ENCODE measurements at regions not wholly inside any gene's neighbourhood (a gene's known extent, or its start where the extent isn't known, plus 50 kb on each side); places are given as distances from the start of the nearest gene placed in this dataset.

DNA sequence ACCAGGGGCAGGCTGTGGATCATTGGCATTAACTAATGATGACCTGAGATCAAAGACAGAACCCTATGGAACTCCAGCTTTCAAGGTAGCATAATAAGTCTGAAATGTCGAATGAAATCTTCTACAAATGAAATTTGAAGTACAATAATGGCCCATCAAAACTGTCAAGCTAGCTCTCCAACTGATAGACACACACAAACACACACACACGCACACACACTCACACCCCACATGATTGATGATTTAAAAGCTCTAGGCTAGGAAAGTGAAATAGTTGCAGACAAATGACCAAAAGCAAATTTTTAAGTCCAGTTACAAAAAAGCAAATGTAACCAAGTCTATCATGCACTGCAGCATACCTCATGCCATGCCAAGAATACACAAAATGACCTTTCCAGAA lies 655.7 kb downstream of the C4orf33 start:
- Histone ChIP-seq H3K4me1 (no peaks in the 10 kb centered on the region), H3K27me3 (no peaks in the 10 kb centered on the region), H3K4me3 (no peak overlapping the region), H3K36me3 (no peaks in the 10 kb centered on the region), H3K9me3 (no peaks in the 10 kb centered on the region), H3K27ac (no peak overlapping the region)
- intact Hi-C loops (cut with DNase I; ENCODE audit: low total_unique reads), result no loop called here
- TF ChIP-seq, protein P1, sequence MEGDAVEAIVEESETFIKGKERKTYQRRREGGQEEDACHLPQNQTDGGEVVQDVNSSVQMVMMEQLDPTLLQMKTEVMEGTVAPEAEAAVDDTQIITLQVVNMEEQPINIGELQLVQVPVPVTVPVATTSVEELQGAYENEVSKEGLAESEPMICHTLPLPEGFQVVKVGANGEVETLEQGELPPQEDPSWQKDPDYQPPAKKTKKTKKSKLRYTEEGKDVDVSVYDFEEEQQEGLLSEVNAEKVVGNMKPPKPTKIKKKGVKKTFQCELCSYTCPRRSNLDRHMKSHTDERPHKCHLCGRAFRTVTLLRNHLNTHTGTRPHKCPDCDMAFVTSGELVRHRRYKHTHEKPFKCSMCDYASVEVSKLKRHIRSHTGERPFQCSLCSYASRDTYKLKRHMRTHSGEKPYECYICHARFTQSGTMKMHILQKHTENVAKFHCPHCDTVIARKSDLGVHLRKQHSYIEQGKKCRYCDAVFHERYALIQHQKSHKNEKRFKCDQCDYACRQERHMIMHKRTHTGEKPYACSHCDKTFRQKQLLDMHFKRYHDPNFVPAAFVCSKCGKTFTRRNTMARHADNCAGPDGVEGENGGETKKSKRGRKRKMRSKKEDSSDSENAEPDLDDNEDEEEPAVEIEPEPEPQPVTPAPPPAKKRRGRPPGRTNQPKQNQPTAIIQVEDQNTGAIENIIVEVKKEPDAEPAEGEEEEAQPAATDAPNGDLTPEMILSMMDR (IDR thresholded peaks at IDR 0.05), result no peak
- TF ChIP-seq POLR2A (IDR thresholded peaks at IDR 0.05) (no peak), POLR2AphosphoS5 (IDR thresholded peaks at IDR 0.05) (no peak)
- no peak for DNase-seq (ENCODE audit: low spot score in 2 of 2)

DNA sequence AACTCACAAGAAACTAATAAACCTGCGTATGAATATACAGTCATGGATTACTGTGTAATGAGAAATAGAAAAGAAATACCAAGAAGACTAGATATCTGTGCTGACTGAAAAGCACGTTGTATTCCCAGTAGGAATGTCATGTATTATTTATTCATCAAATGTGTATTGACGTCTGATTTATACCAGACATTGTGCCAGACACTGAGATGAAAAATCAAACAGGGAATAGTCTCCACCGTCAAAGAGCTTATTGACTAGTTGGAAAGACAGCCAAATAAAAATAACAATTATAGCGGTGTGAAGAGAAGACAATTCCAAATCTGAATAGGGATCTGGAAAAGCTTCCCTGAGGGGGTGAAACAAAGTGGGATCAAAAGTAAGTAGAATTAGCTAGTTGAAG lies 687.6 kb downstream of the C4orf33 start:
- intact Hi-C loops (cut with DNase I; ENCODE audit: low total_unique reads), result no loop called here
- Histone ChIP-seq H3K4me3 (no peak overlapping the region), H3K4me1 (no peaks in the 10 kb centered on the region), H3K36me3 (no peaks in the 10 kb centered on the region), H3K9me3 (no peaks in the 10 kb centered on the region), H3K27ac (no peak overlapping the region), H3K27me3 (no peaks in the 10 kb centered on the region)
- DNase-seq (ENCODE audit: low spot score in 2 of 2), result no peak
- TF ChIP-seq, protein P1 (IDR thresholded peaks at IDR 0.05), result no peak
- TF ChIP-seq POLR2A (IDR thresholded peaks at IDR 0.05), result no peak
- TF ChIP-seq POLR2AphosphoS5 (IDR thresholded peaks at IDR 0.05), result no peak

DNA sequence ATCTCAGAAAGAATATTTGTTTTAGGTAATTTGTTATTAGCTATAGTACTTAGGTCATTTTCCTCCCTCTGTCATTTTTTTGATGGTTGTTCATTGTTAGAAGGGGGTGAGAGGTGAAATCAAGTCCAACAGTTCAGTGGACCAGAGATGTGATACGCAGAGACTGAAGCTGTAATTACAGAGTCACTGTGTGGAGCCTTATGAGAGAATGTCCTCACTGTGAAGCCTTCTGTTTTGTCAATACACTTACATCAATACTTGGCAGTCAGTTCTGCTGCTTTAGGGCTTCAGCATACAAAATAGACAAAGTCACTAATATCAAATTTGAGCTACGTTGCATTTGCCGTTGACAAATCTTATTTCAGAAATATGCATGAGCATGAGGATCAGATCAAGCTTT lies 692.5 kb downstream of the C4orf33 start:
- TF ChIP-seq POLR2AphosphoS5 (IDR thresholded peaks at IDR 0.05), result no peak
- no peak for TF ChIP-seq POLR2A (IDR thresholded peaks at IDR 0.05)
- intact Hi-C loops (cut with DNase I; ENCODE audit: low total_unique reads), result no loop called here
- no peaks in the 10 kb centered on the region for H3K27me3 ChIP-seq

DNA sequence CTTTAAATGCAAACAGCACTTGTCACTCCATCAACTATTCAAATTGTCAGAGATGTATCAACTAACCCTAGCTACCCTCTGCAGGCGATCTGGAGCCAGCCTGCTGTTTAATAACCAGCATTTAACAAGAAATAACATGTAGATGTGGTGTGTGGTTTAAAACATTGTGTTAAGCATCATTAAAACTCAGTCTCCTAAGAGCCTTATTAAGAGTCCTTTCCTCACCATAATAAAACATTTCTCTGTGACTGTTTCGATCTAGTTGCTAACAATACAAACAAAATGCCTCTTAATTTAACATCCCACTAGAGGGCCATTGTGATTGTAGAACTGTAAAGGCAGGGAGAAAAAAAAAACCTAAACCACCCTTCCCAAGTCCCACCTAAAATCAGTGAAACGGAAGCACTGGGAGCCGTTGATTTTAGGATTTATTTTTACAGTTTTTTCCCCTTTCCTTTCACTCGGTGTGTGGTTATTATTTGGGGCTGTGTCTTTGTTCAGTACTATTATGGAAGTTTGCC lies 708.6 kb downstream of the C4orf33 start:
- intact Hi-C loops (cut with DNase I; ENCODE audit: low total_unique reads), result no loop called here
- no peak overlapping the region for H3K27ac ChIP-seq
- TF ChIP-seq POLR2A (IDR thresholded peaks at IDR 0.05) (no peak), POLR2AphosphoS5 (IDR thresholded peaks at IDR 0.05) (no peak)
- TF ChIP-seq, protein P1 (IDR thresholded peaks at IDR 0.05), result no peak
- H3K9me3 ChIP-seq, result no peaks in the 10 kb centered on the region
- no peak for DNase-seq (ENCODE audit: low spot score in 2 of 2)
- no peak overlapping the region for H3K4me3 ChIP-seq
- H3K4me1 ChIP-seq, result no peaks in the 10 kb centered on the region
- no peaks in the 10 kb centered on the region for H3K36me3 ChIP-seq
- no peaks in the 10 kb centered on the region for H3K27me3 ChIP-seq

More for the DNA sequence above, 692.5 kb downstream of the C4orf33 start:
- H3K27ac ChIP-seq, result no peak overlapping the region
- peaks cover 0 to 5% of the 10 kb centered on the region in 2 donors for H3K9me3 ChIP-seq
- DNase-seq (ENCODE audit: low spot score in 2 of 2), result no peak
- H3K36me3 ChIP-seq, result no peaks in the 10 kb centered on the region
- no peaks in the 10 kb centered on the region for H3K4me1 ChIP-seq
- H3K4me3 ChIP-seq, result no peak overlapping the region

DNA sequence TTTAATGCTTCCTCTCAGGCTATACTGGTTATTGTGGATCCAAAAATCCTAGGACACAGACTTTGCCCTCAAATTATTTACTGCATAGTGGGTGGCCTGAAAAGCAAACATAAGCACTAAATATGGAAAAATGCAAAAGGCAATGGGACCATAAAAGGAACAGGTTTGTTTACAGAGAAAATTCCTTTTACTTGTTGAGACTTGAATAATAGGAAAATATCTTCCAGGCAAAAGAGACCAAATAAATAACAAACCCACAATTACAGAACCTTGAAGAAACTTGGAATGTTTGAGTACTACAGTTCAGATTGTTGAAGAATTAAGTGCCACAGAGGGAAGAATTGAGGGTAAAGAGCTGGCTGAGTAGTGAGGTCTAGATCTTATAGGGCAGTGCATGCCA lies 711.0 kb downstream of the C4orf33 start:
- H3K4me3 ChIP-seq, result no peak overlapping the region
- DNase-seq (ENCODE audit: low spot score in 2 of 2), result no peak
- H3K36me3 ChIP-seq, result no peaks in the 10 kb centered on the region
- no peaks in the 10 kb centered on the region for H3K9me3 ChIP-seq
- no peak overlapping the region for H3K27ac ChIP-seq
- TF ChIP-seq POLR2A (IDR thresholded peaks at IDR 0.05) (no peak), POLR2AphosphoS5 (IDR thresholded peaks at IDR 0.05) (no peak)
- TF ChIP-seq, protein P1 (IDR thresholded peaks at IDR 0.05), result no peak
- H3K4me1 ChIP-seq, result no peaks in the 10 kb centered on the region
- intact Hi-C loops (cut with DNase I; ENCODE audit: low total_unique reads), result no loop called here
- H3K27me3 ChIP-seq, result no peaks in the 10 kb centered on the region

DNA sequence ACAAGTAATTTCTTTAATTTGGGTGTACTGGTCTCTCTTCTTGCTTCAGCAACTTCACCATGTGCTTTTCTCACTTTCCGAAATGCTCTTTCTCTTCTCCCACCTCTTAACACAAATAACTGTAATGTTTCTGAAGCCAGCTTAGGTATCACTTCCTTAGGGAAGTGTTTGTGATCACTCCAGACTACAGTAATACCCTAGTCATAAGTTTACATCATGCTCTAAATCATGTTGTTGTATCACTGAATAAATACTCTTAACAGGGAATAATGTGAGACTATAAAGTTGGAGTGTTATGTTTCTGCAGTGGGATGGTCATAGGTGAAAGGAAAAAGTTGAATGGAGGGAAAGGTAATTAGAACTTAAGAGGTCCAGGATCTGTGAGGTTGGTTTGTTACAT lies 712.3 kb downstream of the C4orf33 start:
- Histone ChIP-seq H3K27me3 (no peaks in the 10 kb centered on the region), H3K9me3 (no peaks in the 10 kb centered on the region), H3K27ac (no peak overlapping the region), H3K36me3 (no peaks in the 10 kb centered on the region), H3K4me1 (no peaks in the 10 kb centered on the region), H3K4me3 (no peak overlapping the region)
- DNase-seq (ENCODE audit: low spot score in 2 of 2), result no peak
- intact Hi-C loops (cut with DNase I; ENCODE audit: low total_unique reads), result no loop called here
- no peak for TF ChIP-seq POLR2AphosphoS5 (IDR thresholded peaks at IDR 0.05)
- TF ChIP-seq, protein P1 (IDR thresholded peaks at IDR 0.05), result no peak
- no peak for TF ChIP-seq POLR2A (IDR thresholded peaks at IDR 0.05)
